Coronary artery (tissue), 2 donors: ENCODE measurements at regions not wholly inside any gene's neighbourhood (a gene's known extent, or its start where the extent isn't known, plus 50 kb on each side); places are given as distances from the start of the nearest gene placed in this dataset.

Experiments used
- DNase-seq: peaks from one replicate; pipeline ENCODE4 v3.0.0-alpha.2; 2017; ENCODE audit warnings: low spot score
- H3K27ac ChIP-seq, 2 donors: fragments of 200-600 bp; sonication (generic); one replicate each; pipeline ENCODE4 v1.5.1; 2016 to 2019
- H3K4me3 ChIP-seq: fragments of 200-600 bp; sonication (generic); 2 replicates; pipeline ENCODE4 v1.5.1; 2016; ENCODE audit warnings: mild to moderate bottlenecking, moderate library complexity
- CTCF ChIP-seq: fragments of 200-600 bp; sonication (generic); IDR thresholded peaks from one replicate; pipeline ENCODE4 v1.5.1; 2019; ENCODE audit warnings: antibody characterized with exemption

- no peak for TF ChIP-seq CTCF
- DNase-seq: no peak
- no peak overlapping the region for H3K4me3 ChIP-seq
- H3K27ac ChIP-seq: no peak overlapping the region
Observed at GRCh38 chr5:74300808-74301389, 339.6 kb downstream of the ENC1 start.

- H3K4me3 ChIP-seq: no peak overlapping the region
- TF ChIP-seq CTCF: no peak
- DNase-seq: no peak
- no peak overlapping the region for H3K27ac ChIP-seq
Observed at GRCh38 chr5:74299833-74300232, 340.7 kb downstream of the ENC1 start.

- Histone ChIP-seq H3K27ac (no peak overlapping the region), H3K4me3 (no peak overlapping the region)
- DNase-seq: no peak
- no peak for TF ChIP-seq CTCF
Observed at GRCh38 chr5:74296685-74297408, 343.7 kb downstream of the ENC1 start.

- H3K4me3 ChIP-seq: no peak overlapping the region
- TF ChIP-seq CTCF: no peak
- DNase-seq: no peak
- no peak overlapping the region for H3K27ac ChIP-seq
Observed at GRCh38 chr5:74295676-74296075, 344.9 kb downstream of the ENC1 start.

GRCh38 chr5:74295141-74295540, 345.4 kb downstream of the ENC1 start:
- Histone ChIP-seq H3K4me3 (no peak overlapping the region), H3K27ac (no peak overlapping the region)
- DNase-seq: no peak
- no peak for TF ChIP-seq CTCF

GRCh38 chr5:74294231-74294705, 346.3 kb downstream of the ENC1 start:
- TF ChIP-seq CTCF: no peak
- no peak for DNase-seq
- H3K27ac ChIP-seq: no peak overlapping the region

GRCh38 chr5:74293182-74293581, 347.3 kb downstream of the ENC1 start:
- Histone ChIP-seq H3K4me3 (no peak overlapping the region), H3K27ac (no peak overlapping the region)
- no peak for TF ChIP-seq CTCF
- DNase-seq: no peak

More at GRCh38 chr5:74294231-74294705, 346.3 kb downstream of the ENC1 start:
- H3K4me3 ChIP-seq: no peak overlapping the region
